Suprapubic skin (tissue), 4 donors: ENCODE measurements at regions not wholly inside any gene's neighbourhood (a gene's known extent, or its start where the extent isn't known, plus 50 kb on each side); places are given as distances from the start of the nearest gene placed in this dataset.

ENCODE experiments used
- DNase-seq, 2 donors: peaks; one replicate each; pipeline ENCODE4 v3.0.0-alpha.2; 2019; ENCODE audit warnings: low spot score in 2 of 2
- H3K27ac ChIP-seq: fragments of 200-600 bp; sonication (generic); one replicate; pipeline ENCODE4 v1.5.1; 2019
- H3K27me3 ChIP-seq: fragments of 200-600 bp; sonication (generic); one replicate; pipeline ENCODE4 v1.5.1; 2019
- H3K36me3 ChIP-seq: fragments of 200-600 bp; sonication (generic); one replicate; pipeline ENCODE4 v1.5.1; 2019
- H3K4me1 ChIP-seq: fragments of 200-600 bp; sonication (generic); one replicate; pipeline ENCODE4 v1.5.1; 2019
- H3K4me3 ChIP-seq: fragments of 200-600 bp; sonication (generic); one replicate; pipeline ENCODE4 v1.5.1; 2019; ENCODE audit warnings: mild to moderate bottlenecking
- H3K9me3 ChIP-seq: fragments of 200-600 bp; sonication (generic); one replicate; pipeline ENCODE4 v1.5.1; 2019
- EP300 ChIP-seq: sonication (generic); formaldehyde crosslinking; IDR thresholded peaks from one replicate; pipeline ENCODE4 v1.6.1; 2017; ENCODE audit warnings: antibody characterized with exemption
- POLR2A ChIP-seq, 2 donors: fragments of 450-650 bp; IDR thresholded peaks; one replicate each; pipeline ENCODE4 v1.6.1; 2017; ENCODE audit warnings: antibody characterized with exemption in 2 of 2, mild to moderate bottlenecking in 2 of 2, moderate library complexity in 2 of 2
- POLR2AphosphoS5 ChIP-seq, 3 donors: sonication (generic); formaldehyde crosslinking; IDR thresholded peaks; one replicate each; pipeline ENCODE4 v1.6.1; 2017; ENCODE audit warnings: antibody characterized with exemption in 3 of 3
- WGBS: methylation state at CpG from one replicate; pipeline ENCODE4 v1.1.5; 2018; 5-methylcytosine and 5-hydroxymethylcytosine counted together
- TF ChIP-seq, protein P1 (sequence below), 2 donors: fragments of 200-600 bp in 1 of 2; fragments of 450-650 bp in 1 of 2; sonication (generic) in 1 of 2; IDR thresholded peaks; one replicate each; pipeline ENCODE4 v1.5.1; 2016 to 2019; ENCODE audit warnings: antibody characterized with exemption in 2 of 2, mild to moderate bottlenecking in 1 of 2, moderate library complexity in 1 of 2

GRCh38 chr17:34710226-34710625, 130.8 kb downstream of the TMEM132E start:
- no peak for DNase-seq
- Histone ChIP-seq H3K9me3 (no peaks in the 10 kb centered on the region), H3K36me3 (no peaks in the 10 kb centered on the region), H3K4me1 (no peaks in the 10 kb centered on the region), H3K27me3 (peaks cover 19% of the 10 kb centered on the region), H3K27ac (no peak overlapping the region), H3K4me3 (no peak overlapping the region)
- TF ChIP-seq POLR2A (IDR thresholded peaks at IDR 0.05): no peak
- TF ChIP-seq POLR2AphosphoS5 (IDR thresholded peaks at IDR 0.05): no peak
- TF ChIP-seq, protein P1, sequence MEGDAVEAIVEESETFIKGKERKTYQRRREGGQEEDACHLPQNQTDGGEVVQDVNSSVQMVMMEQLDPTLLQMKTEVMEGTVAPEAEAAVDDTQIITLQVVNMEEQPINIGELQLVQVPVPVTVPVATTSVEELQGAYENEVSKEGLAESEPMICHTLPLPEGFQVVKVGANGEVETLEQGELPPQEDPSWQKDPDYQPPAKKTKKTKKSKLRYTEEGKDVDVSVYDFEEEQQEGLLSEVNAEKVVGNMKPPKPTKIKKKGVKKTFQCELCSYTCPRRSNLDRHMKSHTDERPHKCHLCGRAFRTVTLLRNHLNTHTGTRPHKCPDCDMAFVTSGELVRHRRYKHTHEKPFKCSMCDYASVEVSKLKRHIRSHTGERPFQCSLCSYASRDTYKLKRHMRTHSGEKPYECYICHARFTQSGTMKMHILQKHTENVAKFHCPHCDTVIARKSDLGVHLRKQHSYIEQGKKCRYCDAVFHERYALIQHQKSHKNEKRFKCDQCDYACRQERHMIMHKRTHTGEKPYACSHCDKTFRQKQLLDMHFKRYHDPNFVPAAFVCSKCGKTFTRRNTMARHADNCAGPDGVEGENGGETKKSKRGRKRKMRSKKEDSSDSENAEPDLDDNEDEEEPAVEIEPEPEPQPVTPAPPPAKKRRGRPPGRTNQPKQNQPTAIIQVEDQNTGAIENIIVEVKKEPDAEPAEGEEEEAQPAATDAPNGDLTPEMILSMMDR (IDR thresholded peaks at IDR 0.05): no peak
- no peak for TF ChIP-seq EP300
- 87% methylated on average over 3 of the region's 3 CpGs for WGBS

- TF ChIP-seq EP300 (no peak), POLR2A (IDR thresholded peaks at IDR 0.05) (no peak), POLR2AphosphoS5 (IDR thresholded peaks at IDR 0.05) (no peak)
- TF ChIP-seq, protein P1 (IDR thresholded peaks at IDR 0.05): no peak
- 41% methylated on average over 8 of the region's 8 CpGs for WGBS
- Histone ChIP-seq H3K4me3 (no peak overlapping the region), H3K36me3 (no peaks in the 10 kb centered on the region), H3K27me3 (peaks cover 19% of the 10 kb centered on the region), H3K27ac (no peak overlapping the region), H3K9me3 (no peaks in the 10 kb centered on the region), H3K4me1 (no peaks in the 10 kb centered on the region)
- DNase-seq: no peak
These were observed 129.9 kb downstream of the TMEM132E start for GRCh38 chr17:34709158-34709754.

DNA sequence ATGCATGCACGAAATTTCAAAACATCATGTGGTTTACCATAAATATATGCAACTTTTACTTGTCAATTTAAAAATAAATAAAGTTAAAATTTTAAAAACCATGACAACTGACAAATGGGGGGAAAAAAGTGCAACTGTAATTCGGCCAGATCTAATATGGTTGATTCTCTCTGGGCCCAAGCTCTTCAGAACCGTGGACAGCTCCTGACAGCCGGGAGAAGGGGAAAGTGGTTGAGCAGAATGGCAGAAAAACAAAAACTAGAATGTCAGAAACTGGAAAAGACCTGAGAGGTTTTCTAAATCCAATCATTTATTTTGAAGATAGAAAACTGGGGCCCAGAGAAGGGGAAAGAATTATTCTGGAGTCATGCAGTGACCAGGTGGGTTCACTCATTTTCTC, 126.6 kb downstream of the TMEM132E start:
- H3K27ac ChIP-seq: no peak overlapping the region
- no peak for TF ChIP-seq POLR2AphosphoS5 (IDR thresholded peaks at IDR 0.05)
- no peak for TF ChIP-seq EP300
- TF ChIP-seq, protein P1 (IDR thresholded peaks at IDR 0.05): no peak
- no peak for TF ChIP-seq POLR2A (IDR thresholded peaks at IDR 0.05)
- no peak overlapping the region for H3K4me3 ChIP-seq
- no peaks in the 10 kb centered on the region for H3K9me3 ChIP-seq
- H3K36me3 ChIP-seq: no peaks in the 10 kb centered on the region
- H3K4me1 ChIP-seq: no peaks in the 10 kb centered on the region
- WGBS: 9% methylated on average over 4 of the region's 4 CpGs
- H3K27me3 ChIP-seq: peaks cover 22% of the 10 kb centered on the region
- no peak for DNase-seq

- Histone ChIP-seq H3K36me3 (no peaks in the 10 kb centered on the region), H3K4me3 (no peak overlapping the region), H3K9me3 (no peaks in the 10 kb centered on the region), H3K27me3 (peaks cover 20% of the 10 kb centered on the region), H3K27ac (no peak overlapping the region), H3K4me1 (no peaks in the 10 kb centered on the region)
- TF ChIP-seq POLR2AphosphoS5 (IDR thresholded peaks at IDR 0.05) (no peak), EP300 (no peak), POLR2A (IDR thresholded peaks at IDR 0.05) (no peak)
- TF ChIP-seq, protein P1 (IDR thresholded peaks at IDR 0.05): no peak
- WGBS: 39% methylated on average over 3 of the region's 3 CpGs
- DNase-seq: no peak
These were observed 124.2 kb downstream of the TMEM132E start for GRCh38 chr17:34703533-34703932.

DNA sequence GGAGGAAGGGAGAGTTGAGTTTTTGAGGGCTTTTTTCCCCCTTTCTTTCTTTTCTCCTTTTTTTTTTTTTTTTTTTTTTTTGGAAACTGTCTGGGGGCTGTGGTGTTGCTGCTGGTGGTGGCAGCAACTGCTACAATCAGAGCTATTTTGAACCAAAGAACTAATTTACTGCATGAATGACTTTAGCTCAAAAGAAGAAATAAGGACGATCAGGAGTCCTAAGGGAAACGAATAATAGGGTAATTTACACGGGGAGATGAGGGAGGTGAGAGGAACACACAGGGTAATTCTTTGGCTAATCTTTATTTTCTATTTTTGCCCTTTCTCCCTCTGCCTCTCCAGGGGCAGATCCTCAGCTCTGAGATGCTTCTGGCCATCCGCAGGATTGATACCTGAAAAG, 119.8 kb downstream of the TMEM132E start:
- DNase-seq: no peak
- H3K27ac ChIP-seq: no peak overlapping the region
- peaks cover 21% of the 10 kb centered on the region for H3K27me3 ChIP-seq
- H3K36me3 ChIP-seq: no peaks in the 10 kb centered on the region
- no peaks in the 10 kb centered on the region for H3K9me3 ChIP-seq
- no peaks in the 10 kb centered on the region for H3K4me1 ChIP-seq
- 47% methylated on average over 4 of the region's 4 CpGs for WGBS
- TF ChIP-seq, protein P1 (IDR thresholded peaks at IDR 0.05): no peak
- no peak overlapping the region for H3K4me3 ChIP-seq
